Caco-2 (cell line): ENCODE measurements at regions not wholly inside any gene's neighbourhood (a gene's known extent, or its start where the extent isn't known, plus 50 kb on each side); places are given as distances from the start of the nearest gene placed in this dataset.
"Not testable (repeated sequence)": the region's sequence is repeated elsewhere in the genome, so short reads cannot be mapped to it uniquely, and the experiment has no call there.

Source experiments
- BruUV-seq: library from RNA; stranded (reverse); fragments of 400-500 nt; replicated peaks from 2 replicates; lab custom pipeline; 2021; lab: Mats Ljungman, UMichigan
- CTCF ChIA-PET: fragments of 300-600 bp; sonication (Branson Sonifier 250); formaldehyde crosslinking; loops from one replicate; lab custom pipeline; 2022; ENCODE audit warnings: antibody characterized with exemption; lab: Charles Lee
- POLR2A ChIA-PET: fragments of 300-600 bp; sonication (Branson Sonifier 250); formaldehyde crosslinking; loops from one replicate; lab custom pipeline; 2022; ENCODE audit warnings: antibody characterized with exemption; lab: Charles Lee
- DNase-seq, 2 experiments: peaks; one replicate each; pipeline versions ENCODE4 v3.0.0 to v3.0.0-alpha.2; 2020 to 2022
- H3K27me3 ChIP-seq: replicated peaks from 2 replicates; pipeline ENCODE4 v1.6.0; 2011; ENCODE audit warnings: low read length; ENCODE audit not compliant: control insufficient read depth, insufficient read depth
- H3K36me3 ChIP-seq: 2 replicates; pipeline ENCODE4 v1.5.1; 2011; ENCODE audit warnings: low read length; ENCODE audit not compliant: control insufficient read depth, insufficient read depth
- H3K4me1 ChIP-seq: fragments of 250-450 bp; sonication (Bioruptor Pico); 2 replicates; pipeline ENCODE4 v1.5.1; 2020; ENCODE audit warnings: mild to moderate bottlenecking
- H3K4me3 ChIP-seq: 2 replicates; pipeline ENCODE4 v1.5.1; 2011; ENCODE audit warnings: low read depth, mild to moderate bottlenecking, control low read depth, low read length
- H3K9me3 ChIP-seq: fragments of 250-450 bp; sonication (Bioruptor Pico); 2 replicates; pipeline ENCODE4 v1.5.1; 2020; ENCODE audit warnings: mild to moderate bottlenecking, moderate library complexity
- H3K27ac Mint-ChIP-seq: one replicate; pipeline ENCODE4 v1.8.0; 2022; ENCODE audit warnings: mixed read lengths; ENCODE audit not compliant: unreplicated experiment
- H3K27me3 Mint-ChIP-seq: one replicate; pipeline ENCODE4 v1.8.0; 2022; ENCODE audit warnings: mixed read lengths; ENCODE audit not compliant: insufficient read depth, unreplicated experiment
- H3K36me3 Mint-ChIP-seq: one replicate; pipeline ENCODE4 v1.8.0; 2022; ENCODE audit warnings: mild to moderate bottlenecking, mixed read lengths; ENCODE audit not compliant: insufficient read depth, unreplicated experiment
- H3K4me1 Mint-ChIP-seq: one replicate; pipeline ENCODE4 v1.8.0; 2022; ENCODE audit warnings: low read depth, mixed read lengths; ENCODE audit not compliant: unreplicated experiment
- H3K4me3 Mint-ChIP-seq: one replicate; pipeline ENCODE4 v1.8.0; 2022; ENCODE audit warnings: mild to moderate bottlenecking, moderate library complexity, mixed read lengths; ENCODE audit not compliant: unreplicated experiment
- H3K9me3 Mint-ChIP-seq: one replicate; pipeline ENCODE4 v1.8.0; 2022; ENCODE audit warnings: mixed read lengths; ENCODE audit not compliant: unreplicated experiment
- intact Hi-C: fragments of 100-400 bp; cut with micrococcal nuclease; formaldehyde crosslinking; loops from one replicate; pipeline ENCODE4 v1.10.0; 2022; ENCODE audit not compliant: unreplicated experiment
- TF ChIP-seq, protein P1 (sequence below), 2 experiments: fragments of 200-600 bp in 1 of 2; IDR thresholded peaks; 1 replicate in 1 of 2; 2 replicates in 1 of 2; pipeline versions ENCODE4 v1.5.1 to v1.8.0; 2011 to 2022; ENCODE audit warnings: antibody characterized with exemption in 1 of 2, control low read depth in 1 of 2, inconsistent platforms in 1 of 2, low read depth in 1 of 2, low read length in 1 of 2, mild to moderate bottlenecking in 1 of 2, moderate library complexity in 1 of 2; ENCODE audit not compliant: insufficient read depth in 1 of 2, severe bottlenecking in 1 of 2, unreplicated experiment in 1 of 2

DNA sequence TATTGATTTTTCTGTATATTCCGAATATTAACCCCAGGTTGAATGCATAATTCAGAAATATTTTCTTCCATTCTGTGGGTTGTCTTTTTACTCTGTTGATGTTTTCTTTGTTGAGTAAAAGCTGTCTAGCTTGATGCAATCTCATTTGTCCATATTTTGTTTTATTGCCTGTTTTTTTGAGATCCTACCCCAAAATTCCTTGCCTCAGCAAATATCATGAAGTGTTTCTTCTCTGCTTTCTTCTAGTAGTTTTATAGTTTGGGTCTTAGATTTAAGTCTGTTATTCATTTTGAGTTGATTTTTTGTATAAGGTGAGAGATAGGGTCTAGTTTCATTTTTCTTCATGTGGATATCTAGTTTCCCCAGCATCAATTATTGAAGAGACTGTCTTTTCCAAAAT lies 467.9 kb upstream of the GCFC2 start:
- H3K4me1 ChIP-seq = no peaks in the 10 kb centered on the region
- Mint-ChIP-seq H3K27ac (no peak overlapping the region), H3K27me3 (no peaks in the 10 kb centered on the region), H3K4me3 (no peak overlapping the region), H3K9me3 (peaks cover 66% of the 10 kb centered on the region), H3K4me1 (no peaks in the 10 kb centered on the region), H3K36me3 (peaks cover 5% of the 10 kb centered on the region)
- TF ChIP-seq, protein P1, sequence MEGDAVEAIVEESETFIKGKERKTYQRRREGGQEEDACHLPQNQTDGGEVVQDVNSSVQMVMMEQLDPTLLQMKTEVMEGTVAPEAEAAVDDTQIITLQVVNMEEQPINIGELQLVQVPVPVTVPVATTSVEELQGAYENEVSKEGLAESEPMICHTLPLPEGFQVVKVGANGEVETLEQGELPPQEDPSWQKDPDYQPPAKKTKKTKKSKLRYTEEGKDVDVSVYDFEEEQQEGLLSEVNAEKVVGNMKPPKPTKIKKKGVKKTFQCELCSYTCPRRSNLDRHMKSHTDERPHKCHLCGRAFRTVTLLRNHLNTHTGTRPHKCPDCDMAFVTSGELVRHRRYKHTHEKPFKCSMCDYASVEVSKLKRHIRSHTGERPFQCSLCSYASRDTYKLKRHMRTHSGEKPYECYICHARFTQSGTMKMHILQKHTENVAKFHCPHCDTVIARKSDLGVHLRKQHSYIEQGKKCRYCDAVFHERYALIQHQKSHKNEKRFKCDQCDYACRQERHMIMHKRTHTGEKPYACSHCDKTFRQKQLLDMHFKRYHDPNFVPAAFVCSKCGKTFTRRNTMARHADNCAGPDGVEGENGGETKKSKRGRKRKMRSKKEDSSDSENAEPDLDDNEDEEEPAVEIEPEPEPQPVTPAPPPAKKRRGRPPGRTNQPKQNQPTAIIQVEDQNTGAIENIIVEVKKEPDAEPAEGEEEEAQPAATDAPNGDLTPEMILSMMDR (IDR thresholded peaks at IDR 0.05; ENCODE audit: insufficient read depth in 1 of 2, low read depth in 1 of 2, low read length in 1 of 2, severe bottlenecking in 1 of 2, unreplicated experiment in 1 of 2) = no peak
- BruUV-seq = no TSS peak
- H3K27me3 ChIP-seq = no peaks in the 10 kb centered on the region
- no peaks in the 10 kb centered on the region for H3K36me3 ChIP-seq
- POLR2A ChIA-PET = no interaction called here
- no peak overlapping the region for H3K4me3 ChIP-seq
- peaks cover 30% of the 10 kb centered on the region; the same call in 1 of the 2 replicates for H3K9me3 ChIP-seq
- CTCF ChIA-PET = no interaction called here
- intact Hi-C loops = no loop called here
- no peak for DNase-seq

DNA sequence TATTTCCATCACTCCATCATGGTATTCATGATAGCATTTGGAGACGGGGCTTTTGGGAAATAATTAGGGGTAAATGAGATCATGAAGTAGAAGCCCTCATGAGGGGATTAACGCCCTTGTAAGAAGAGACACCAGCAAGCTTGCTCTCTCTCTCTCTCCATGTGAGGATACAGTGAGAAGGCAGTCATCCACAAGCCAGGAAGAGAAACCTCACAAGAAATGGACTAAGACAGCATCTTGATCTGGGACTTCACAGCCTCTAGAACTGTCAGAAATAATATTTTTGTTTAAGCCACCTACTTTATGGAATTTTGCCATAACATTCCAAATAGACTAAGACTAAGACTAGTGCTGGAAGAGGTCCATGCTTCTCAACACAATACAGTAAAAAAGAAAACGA lies 464.6 kb upstream of the GCFC2 start:
- no peak for DNase-seq

DNA sequence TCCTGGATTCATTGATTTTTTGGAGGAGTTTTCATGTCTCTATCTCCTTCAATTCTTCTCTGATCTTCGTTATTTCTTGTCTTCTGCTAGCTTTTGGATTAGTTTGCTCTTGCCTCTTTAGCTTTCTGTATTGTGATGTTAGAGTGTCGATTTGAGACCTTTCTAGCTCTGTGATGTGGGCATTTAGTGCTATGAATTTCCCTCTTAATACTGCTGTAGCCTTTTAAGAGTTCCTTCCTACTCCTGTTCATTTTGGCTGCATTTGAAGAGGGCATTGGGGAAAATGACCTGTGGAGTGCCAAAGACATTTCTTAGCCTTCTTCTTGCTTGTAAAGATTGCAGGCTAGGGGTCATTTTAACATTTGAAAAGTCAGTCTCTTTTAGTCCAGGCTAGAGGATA lies 463.8 kb upstream of the GCFC2 start:
- H3K36me3 ChIP-seq = no peaks in the 10 kb centered on the region
- no peaks in the 10 kb centered on the region for H3K27me3 Mint-ChIP-seq
- peaks cover 12% of the 10 kb centered on the region for H3K36me3 Mint-ChIP-seq
- no peak overlapping the region for H3K4me3 Mint-ChIP-seq
- peak overlapping the region; percentile 14 for H3K27ac Mint-ChIP-seq
- H3K9me3 ChIP-seq = peaks cover 32% of the 10 kb centered on the region; the same call in 1 of the 2 replicates
- no peak for DNase-seq
- TF ChIP-seq, protein P1 (IDR thresholded peaks at IDR 0.05; ENCODE audit: insufficient read depth in 1 of 2, low read depth in 1 of 2, low read length in 1 of 2, severe bottlenecking in 1 of 2, unreplicated experiment in 1 of 2) = no peak
- peaks cover 68% of the 10 kb centered on the region for H3K9me3 Mint-ChIP-seq
- peaks cover 21% of the 10 kb centered on the region for H3K4me1 Mint-ChIP-seq
- no peak overlapping the region for H3K4me3 ChIP-seq
- ChIA-PET POLR2A (no interaction called here), CTCF (no interaction called here)
- intact Hi-C loops = no loop called here
- no TSS peak for BruUV-seq
- H3K27me3 ChIP-seq = no peaks in the 10 kb centered on the region
- peaks cover 21% of the 10 kb centered on the region for H3K4me1 ChIP-seq

More for the DNA sequence above, 464.6 kb upstream of the GCFC2 start:
- Histone ChIP-seq H3K36me3 (no peaks in the 10 kb centered on the region), H3K27me3 (no peaks in the 10 kb centered on the region), H3K9me3 (peaks cover 37% of the 10 kb centered on the region; the same call in 1 of the 2 replicates), H3K4me1 (peaks cover 21% of the 10 kb centered on the region), H3K4me3 (no peak overlapping the region)
- TF ChIP-seq, protein P1 (IDR thresholded peaks at IDR 0.05; ENCODE audit: insufficient read depth in 1 of 2, low read depth in 1 of 2, low read length in 1 of 2, severe bottlenecking in 1 of 2, unreplicated experiment in 1 of 2) = no peak
- Mint-ChIP-seq H3K4me3 (no peak overlapping the region), H3K4me1 (peaks cover 21% of the 10 kb centered on the region), H3K9me3 (peaks cover 76% of the 10 kb centered on the region), H3K27me3 (no peaks in the 10 kb centered on the region), H3K36me3 (peaks cover 12% of the 10 kb centered on the region), H3K27ac (no peak overlapping the region)
- ChIA-PET POLR2A (no interaction called here), CTCF (no interaction called here)
- intact Hi-C loops = no loop called here
- BruUV-seq = no TSS peak

DNA sequence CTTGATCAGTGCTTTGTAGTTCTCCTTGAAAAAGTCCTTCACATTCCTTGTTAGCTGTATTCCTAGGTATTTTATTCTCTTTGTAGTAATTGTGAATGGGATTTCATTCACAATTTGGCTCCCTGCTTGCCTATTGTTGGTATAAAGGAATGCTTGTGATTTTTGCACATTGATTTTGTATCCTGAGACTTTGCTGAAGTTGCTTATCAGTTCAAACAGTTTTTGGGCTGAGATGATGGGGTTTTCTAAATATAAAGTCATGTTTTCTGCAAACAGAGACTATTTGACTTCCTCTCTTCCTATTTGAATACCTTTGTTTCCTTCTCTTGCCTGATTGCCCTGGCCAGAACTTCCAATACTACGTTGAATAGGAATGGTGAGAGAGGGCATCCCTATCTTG lies 462.5 kb upstream of the GCFC2 start:
- H3K4me3 ChIP-seq, H3K27me3 Mint-ChIP-seq, H3K36me3 ChIP-seq, BruUV-seq, H3K4me3 Mint-ChIP-seq, CTCF ChIA-PET, H3K27me3 ChIP-seq, DNase-seq, POLR2A ChIA-PET: not testable (repeated sequence)
- H3K9me3 Mint-ChIP-seq = peaks cover 55% of the 10 kb centered on the region
- intact Hi-C loops = loop anchor here (2.0 kb wide), 1 partner anchor 20 kb away; no protein-coding TSS in a partner anchor
- H3K36me3 Mint-ChIP-seq = peaks cover 12% of the 10 kb centered on the region
- peak overlapping the region; percentile 78 for H3K27ac Mint-ChIP-seq
- Histone ChIP-seq H3K9me3 (peaks cover 22% of the 10 kb centered on the region; the same call in 1 of the 2 replicates), H3K4me1 (peaks cover 21% of the 10 kb centered on the region)
- H3K4me1 Mint-ChIP-seq = peaks cover 21% of the 10 kb centered on the region

DNA sequence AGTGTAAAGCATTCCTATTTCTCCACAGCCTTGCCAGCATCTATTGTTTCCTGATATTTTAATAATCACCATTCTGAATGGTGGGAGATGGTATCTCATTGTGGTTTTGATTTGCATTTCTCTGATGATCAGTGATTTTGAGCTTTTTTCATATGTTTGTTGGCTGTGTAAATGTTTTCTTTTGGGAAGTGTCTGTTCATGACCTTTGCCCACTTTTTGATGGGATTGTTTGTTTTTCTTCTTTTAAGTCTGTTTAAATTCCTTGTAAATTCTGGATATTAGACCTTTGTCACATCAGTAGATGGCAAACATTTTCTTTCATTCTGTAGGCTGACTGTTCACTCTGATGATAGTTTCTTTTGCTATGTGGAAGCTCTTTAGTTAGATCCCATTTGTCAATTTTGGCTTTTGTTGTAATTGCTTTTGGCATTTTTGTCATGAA lies 461.5 kb upstream of the GCFC2 start:
- H3K27me3 ChIP-seq, CTCF ChIA-PET, H3K27me3 Mint-ChIP-seq, H3K4me3 ChIP-seq, POLR2A ChIA-PET, H3K36me3 ChIP-seq, BruUV-seq: not testable (repeated sequence)
- Mint-ChIP-seq H3K36me3 (peaks cover 12% of the 10 kb centered on the region), H3K9me3 (peaks cover 47% of the 10 kb centered on the region), H3K27ac (peak overlapping the region; percentile 78), H3K4me3 (peak overlapping the region; percentile 20), H3K4me1 (peaks cover 24% of the 10 kb centered on the region)
- peak in 1 of 2 experiments; percentile 46 for DNase-seq
- Histone ChIP-seq H3K9me3 (peaks cover 20% of the 10 kb centered on the region; the same call in 1 of the 2 replicates), H3K4me1 (peaks cover 21% of the 10 kb centered on the region)
- intact Hi-C loops = loop anchor here (1.0 to 2.0 kb wide), 3 partner anchors 21 to 278 kb away; no protein-coding TSS in a partner anchor
